GM18499 (cell line): ENCODE measurements at regions not wholly inside any gene's neighbourhood (a gene's known extent, or its start where the extent isn't known, plus 50 kb on each side); places are given as distances from the start of the nearest gene placed in this dataset.
"Not testable (repeated sequence)": the region's sequence is repeated elsewhere in the genome, so short reads cannot be mapped to it uniquely, and the experiment has no call there.

Experiments used
- ATAC-seq: cut with Tn5 transposase; IDR thresholded peaks from one replicate; pipeline ENCODE4 v1.9.1; 2021; ENCODE audit warnings: moderate number of reproducible peaks; ENCODE audit not compliant: insufficient read depth, unreplicated experiment

- ATAC-seq, result no peak
These were observed 241.5 kb upstream of the PRSS1 start for GRCh38 chr7:142507799-142508198.

- not testable (repeated sequence) for ATAC-seq
These were observed 242.2 kb upstream of the PRSS1 start for GRCh38 chr7:142507066-142507465.

GRCh38 chr7:142506601-142507000 lies 242.7 kb upstream of the PRSS1 start:
- no peak for ATAC-seq

GRCh38 chr7:142503949-142504348 lies 245.3 kb upstream of the PRSS1 start:
- not testable (repeated sequence) for ATAC-seq

GRCh38 chr7:142503036-142503435 lies 245.2 kb upstream of the PRSS58 start:
- ATAC-seq, result no peak

GRCh38 chr7:142501434-142501833 lies 243.6 kb upstream of the PRSS58 start:
- ATAC-seq, result no peak

GRCh38 chr7:142500366-142500765 lies 242.5 kb upstream of the PRSS58 start:
- ATAC-seq, result no peak

GRCh38 chr7:142499635-142500034 lies 241.8 kb upstream of the PRSS58 start:
- ATAC-seq, result no peak

GRCh38 chr7:142498364-142498763 lies 240.5 kb upstream of the PRSS58 start:
- no peak for ATAC-seq

GRCh38 chr7:142496545-142496991 lies 238.7 kb upstream of the PRSS58 start:
- no peak for ATAC-seq

- not testable (repeated sequence) for ATAC-seq
These were observed 238.0 kb upstream of the PRSS58 start for GRCh38 chr7:142495879-142496278.

GRCh38 chr7:142495301-142495700 lies 237.4 kb upstream of the PRSS58 start:
- not testable (repeated sequence) for ATAC-seq

- no peak for ATAC-seq
These were observed 236.2 kb upstream of the PRSS58 start for GRCh38 chr7:142494021-142494420.

GRCh38 chr7:142488842-142489241 lies 231.0 kb upstream of the PRSS58 start:
- no peak for ATAC-seq

GRCh38 chr7:142488036-142488633 lies 230.3 kb upstream of the PRSS58 start:
- no peak for ATAC-seq

GRCh38 chr7:142487565-142487964 lies 229.7 kb upstream of the PRSS58 start:
- not testable (repeated sequence) for ATAC-seq

- no peak for ATAC-seq
These were observed 229.3 kb upstream of the PRSS58 start for GRCh38 chr7:142487124-142487523.

- ATAC-seq, result no peak
These were observed 227.9 kb upstream of the PRSS58 start for GRCh38 chr7:142485617-142486226.

GRCh38 chr7:142483659-142484317 lies 225.9 kb upstream of the PRSS58 start:
- ATAC-seq, result no peak

- ATAC-seq, result peak; percentile 47
These were observed 225.2 kb upstream of the PRSS58 start for GRCh38 chr7:142482891-142483658.

- no peak for ATAC-seq
These were observed 223.7 kb upstream of the PRSS58 start for GRCh38 chr7:142481548-142481947.
